ENCODE measurements at regions not wholly inside any gene's neighbourhood (a gene's known extent, or its start where the extent isn't known, plus 50 kb on each side); places are given as distances from the start of the nearest gene placed in this dataset.

- no peak for FAIRE-seq
These were observed 154.8 kb downstream of the RPS24 start for GRCh38 chr10:78188446-78188845.

GRCh38 chr10:78190051-78190825 is 156.6 kb downstream of the RPS24 start:
- FAIRE-seq, result no peak

GRCh38 chr10:78191301-78191700 is 157.6 kb downstream of the RPS24 start:
- no peak for FAIRE-seq

GRCh38 chr10:78193189-78193588 is 159.5 kb downstream of the RPS24 start:
- FAIRE-seq, result no peak

GRCh38 chr10:78194050-78194449 is 160.4 kb downstream of the RPS24 start:
- no peak for FAIRE-seq

- FAIRE-seq, result no peak
These were observed 161.1 kb downstream of the RPS24 start for GRCh38 chr10:78194539-78195402.

- no peak for FAIRE-seq
These were observed 162.7 kb downstream of the RPS24 start for GRCh38 chr10:78196396-78196795.

GRCh38 chr10:78196964-78197363 is 163.3 kb downstream of the RPS24 start:
- FAIRE-seq, result no peak

- no peak for FAIRE-seq
These were observed 164.1 kb downstream of the RPS24 start for GRCh38 chr10:78197628-78198272.

GRCh38 chr10:78199005-78199725 is 165.5 kb downstream of the RPS24 start:
- FAIRE-seq, result no peak

GRCh38 chr10:78199759-78200158 is 166.1 kb downstream of the RPS24 start:
- no peak for FAIRE-seq

GRCh38 chr10:78200686-78201085 is 167.0 kb downstream of the RPS24 start:
- no peak for FAIRE-seq

- no peak for FAIRE-seq
These were observed 168.7 kb downstream of the RPS24 start for GRCh38 chr10:78202386-78202785.

GRCh38 chr10:78203915-78204818 is 170.5 kb downstream of the RPS24 start:
- no peak for FAIRE-seq

GRCh38 chr10:78205457-78206016 is 171.9 kb downstream of the RPS24 start:
- FAIRE-seq, result no peak

- no peak for FAIRE-seq
These were observed 173.6 kb downstream of the RPS24 start for GRCh38 chr10:78207216-78207615.

GRCh38 chr10:78207776-78208175 is 174.1 kb downstream of the RPS24 start:
- no peak for FAIRE-seq

- FAIRE-seq, result no peak
These were observed 176.3 kb downstream of the RPS24 start for GRCh38 chr10:78209970-78210369.

GRCh38 chr10:78210548-78210947 is 176.9 kb downstream of the RPS24 start:
- FAIRE-seq, result no peak

- FAIRE-seq, result no peak
These were observed 177.3 kb downstream of the RPS24 start for GRCh38 chr10:78210976-78211375.

- no peak for FAIRE-seq
These were observed 177.9 kb downstream of the RPS24 start for GRCh38 chr10:78211561-78212051.

All from endometrium (tissue), 2 donors.